Erythroblast (primary cell): ENCODE measurements at regions not wholly inside any gene's neighbourhood (a gene's known extent, or its start where the extent isn't known, plus 50 kb on each side); places are given as distances from the start of the nearest gene placed in this dataset.

Experiments used
- GATA1 ChIP-seq: IDR thresholded peaks from 2 replicates; pipeline ENCODE4 v1.6.1; 2011; ENCODE audit warnings: low read depth, mild to moderate bottlenecking, control low read depth, low read length, moderate library complexity
- POLR2A ChIP-seq: IDR thresholded peaks from 2 replicates; pipeline ENCODE4 v1.6.1; 2011; ENCODE audit warnings: mild to moderate bottlenecking, low read length

DNA sequence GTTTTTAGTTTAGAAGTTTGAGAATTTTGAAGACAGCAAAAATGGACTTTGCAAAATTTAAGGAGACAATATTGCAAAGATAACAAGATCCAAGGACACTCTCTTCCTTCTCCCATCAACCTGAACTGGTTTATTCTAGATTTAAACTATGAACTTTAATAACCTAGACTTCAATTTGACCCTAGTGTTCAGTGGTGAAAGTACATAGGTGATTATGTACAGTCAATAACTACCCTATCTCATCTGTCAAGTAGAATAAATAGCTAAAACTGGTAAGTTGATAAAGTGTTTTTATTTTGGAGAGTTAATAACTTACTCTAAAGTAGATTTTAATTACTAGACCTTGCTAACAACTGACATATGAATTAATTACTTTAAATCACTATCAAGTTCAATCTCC is 52.9 kb upstream of the NFE2L2 start:
- no peak for TF ChIP-seq POLR2A
- no peak for TF ChIP-seq GATA1
